HEK293 (cell line): ENCODE measurements at regions not wholly inside any gene's neighbourhood (a gene's known extent, or its start where the extent isn't known, plus 50 kb on each side); places are given as distances from the start of the nearest gene placed in this dataset.

Experiments
- CTCF ChIP-seq: fragments of 450-650 bp; formaldehyde crosslinking; IDR thresholded peaks from 2 replicates; pipeline ENCODE4 v1.5.1; 2016; ENCODE audit warnings: missing biosample characterization, missing genetic modification characterization
- ZNF302 ChIP-seq: fragments of 450-650 bp; formaldehyde crosslinking; IDR thresholded peaks from 2 replicates; pipeline ENCODE4 v1.5.1; 2016; ENCODE audit warnings: missing biosample characterization, missing genetic modification characterization, low read depth

GRCh38 chr7:84362360-84362759 lies 167.8 kb upstream of the SEMA3A start:
- no peak for TF ChIP-seq ZNF302 (tag by site-specific recombination)
- TF ChIP-seq CTCF (tag by site-specific recombination) = no peak
